Glutamatergic neuron (in vitro differentiated cells): ENCODE measurements at regions not wholly inside any gene's neighbourhood (a gene's known extent, or its start where the extent isn't known, plus 50 kb on each side); places are given as distances from the start of the nearest gene placed in this dataset.

Experiments
- DNase-seq: peaks from one replicate; pipeline ENCODE4 v3.0.0; 2022
- H3K27ac Mint-ChIP-seq: one replicate; pipeline ENCODE4 v1.8.0; 2020; ENCODE audit warnings: mild to moderate bottlenecking, mixed read lengths, inconsistent platforms; ENCODE audit not compliant: unreplicated experiment
- H3K27me3 Mint-ChIP-seq: one replicate; pipeline ENCODE4 v1.8.0; 2020; ENCODE audit warnings: mild to moderate bottlenecking, moderate library complexity, mixed read lengths, inconsistent platforms; ENCODE audit not compliant: unreplicated experiment
- H3K36me3 Mint-ChIP-seq: one replicate; pipeline ENCODE4 v1.8.0; 2020; ENCODE audit warnings: mild to moderate bottlenecking, mixed read lengths, inconsistent platforms; ENCODE audit not compliant: unreplicated experiment
- H3K4me1 Mint-ChIP-seq: one replicate; pipeline ENCODE4 v1.8.0; 2020; ENCODE audit warnings: mild to moderate bottlenecking, low read depth, mixed read lengths, inconsistent platforms; ENCODE audit not compliant: unreplicated experiment
- H3K4me3 Mint-ChIP-seq: one replicate; pipeline ENCODE4 v1.8.0; 2020; ENCODE audit warnings: mild to moderate bottlenecking, mixed read lengths, inconsistent platforms; ENCODE audit not compliant: unreplicated experiment
- H3K9me3 Mint-ChIP-seq: one replicate; pipeline ENCODE4 v1.8.0; 2020; ENCODE audit warnings: mild to moderate bottlenecking, moderate library complexity, mixed read lengths, inconsistent platforms; ENCODE audit not compliant: unreplicated experiment
- CTCF ChIP-seq: fragments of 200-600 bp; sonication (generic); IDR thresholded peaks from one replicate; pipeline ENCODE4 v1.5.0; 2021; ENCODE audit not compliant: partially characterized antibody, unreplicated experiment

DNA sequence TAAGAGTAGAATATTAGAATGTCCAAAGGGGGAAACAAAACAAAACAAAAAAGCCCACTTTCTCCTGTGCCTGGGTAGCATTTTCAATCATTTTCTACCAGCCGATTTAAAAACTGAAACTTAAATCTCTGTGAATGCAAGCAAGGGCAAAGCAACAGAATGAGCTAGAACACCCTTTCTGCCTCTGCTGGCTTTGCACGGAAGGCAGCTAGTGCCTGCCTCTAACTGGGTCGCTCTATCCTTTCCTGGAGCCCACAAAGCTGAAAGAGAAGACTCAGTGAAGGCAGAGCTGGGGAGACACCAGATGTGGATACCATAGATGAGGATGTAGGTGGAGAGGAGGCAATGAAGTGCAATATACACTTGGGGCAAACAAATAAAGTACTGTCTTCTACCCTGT lies 248.9 kb upstream of the TTC29 start:
- Mint-ChIP-seq H3K4me3 (no peak overlapping the region), H3K27ac (no peak overlapping the region), H3K36me3 (no peaks in the 10 kb centered on the region), H3K27me3 (no peaks in the 10 kb centered on the region), H3K4me1 (no peaks in the 10 kb centered on the region), H3K9me3 (no peaks in the 10 kb centered on the region)
- DNase-seq = no peak
- no peak for TF ChIP-seq CTCF

- Mint-ChIP-seq H3K27me3 (no peaks in the 10 kb centered on the region), H3K9me3 (no peaks in the 10 kb centered on the region), H3K36me3 (no peaks in the 10 kb centered on the region), H3K4me1 (no peaks in the 10 kb centered on the region), H3K4me3 (no peak overlapping the region), H3K27ac (no peak overlapping the region)
- no peak for TF ChIP-seq CTCF
- no peak for DNase-seq
Observed at GRCh38 chr4:147195386-147195785, 249.7 kb upstream of the TTC29 start.

- no peaks in the 10 kb centered on the region for H3K27me3 Mint-ChIP-seq
- H3K27ac Mint-ChIP-seq = no peak overlapping the region
- peaks cover 1% of the 10 kb centered on the region for H3K9me3 Mint-ChIP-seq
- TF ChIP-seq CTCF = no peak
- H3K4me1 Mint-ChIP-seq = no peaks in the 10 kb centered on the region
- H3K36me3 Mint-ChIP-seq = no peaks in the 10 kb centered on the region
- no peak for DNase-seq
- H3K4me3 Mint-ChIP-seq = no peak overlapping the region
Observed at GRCh38 chr4:147198411-147199051, 252.9 kb upstream of the TTC29 start.

DNA sequence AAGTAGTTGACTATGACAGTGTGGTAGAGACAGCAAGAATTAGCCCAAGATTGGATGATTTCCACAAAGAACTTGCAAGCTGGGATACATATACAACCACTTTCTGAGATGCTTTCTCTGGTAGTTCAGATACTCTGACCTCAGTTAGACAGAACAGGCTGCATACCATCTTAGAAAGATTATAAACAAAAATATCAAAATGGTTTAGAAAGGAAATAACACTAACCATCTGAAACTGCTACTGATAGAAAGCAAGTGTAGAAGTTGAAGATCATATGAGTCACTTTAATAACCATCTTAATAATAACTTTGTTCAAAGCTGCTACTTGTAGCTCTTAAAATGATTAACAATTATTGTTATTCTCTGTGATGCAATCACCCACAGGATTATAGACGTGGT lies 255.4 kb upstream of the TTC29 start:
- H3K36me3 Mint-ChIP-seq = no peaks in the 10 kb centered on the region
- no peaks in the 10 kb centered on the region for H3K4me1 Mint-ChIP-seq
- H3K4me3 Mint-ChIP-seq = no peak overlapping the region
- no peak overlapping the region for H3K27ac Mint-ChIP-seq
- TF ChIP-seq CTCF = no peak
- H3K9me3 Mint-ChIP-seq = peaks cover 1% of the 10 kb centered on the region
- DNase-seq = no peak
- H3K27me3 Mint-ChIP-seq = no peaks in the 10 kb centered on the region

DNA sequence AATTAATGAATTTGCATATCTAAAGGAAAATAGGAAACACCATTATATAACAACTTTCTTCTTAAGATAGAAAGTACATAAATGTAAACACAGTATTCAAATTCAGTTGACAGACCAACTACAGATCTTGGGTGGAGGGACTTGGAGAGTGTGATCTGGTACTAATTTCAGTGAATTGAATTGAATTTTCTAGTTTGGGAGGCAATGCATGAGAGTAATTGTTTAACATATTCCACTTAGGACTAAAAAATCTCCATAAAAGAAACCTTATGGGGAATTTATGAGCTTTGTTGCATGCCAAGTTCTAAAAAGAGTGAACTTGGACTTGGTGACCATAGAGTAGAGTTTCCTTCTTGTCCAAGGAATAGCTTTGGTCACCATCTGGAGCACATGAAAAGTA lies 261.1 kb upstream of the TTC29 start:
- H3K9me3 Mint-ChIP-seq = no peaks in the 10 kb centered on the region
- H3K36me3 Mint-ChIP-seq = no peaks in the 10 kb centered on the region
- no peak overlapping the region for H3K27ac Mint-ChIP-seq
- DNase-seq = no peak
- no peaks in the 10 kb centered on the region for H3K27me3 Mint-ChIP-seq
- no peak for TF ChIP-seq CTCF
- H3K4me1 Mint-ChIP-seq = no peaks in the 10 kb centered on the region
- H3K4me3 Mint-ChIP-seq = no peak overlapping the region
